ENCODE measurements at regions not wholly inside any gene's neighbourhood (a gene's known extent, or its start where the extent isn't known, plus 50 kb on each side); places are given as distances from the start of the nearest gene placed in this dataset.

- TF ChIP-seq, protein P1, sequence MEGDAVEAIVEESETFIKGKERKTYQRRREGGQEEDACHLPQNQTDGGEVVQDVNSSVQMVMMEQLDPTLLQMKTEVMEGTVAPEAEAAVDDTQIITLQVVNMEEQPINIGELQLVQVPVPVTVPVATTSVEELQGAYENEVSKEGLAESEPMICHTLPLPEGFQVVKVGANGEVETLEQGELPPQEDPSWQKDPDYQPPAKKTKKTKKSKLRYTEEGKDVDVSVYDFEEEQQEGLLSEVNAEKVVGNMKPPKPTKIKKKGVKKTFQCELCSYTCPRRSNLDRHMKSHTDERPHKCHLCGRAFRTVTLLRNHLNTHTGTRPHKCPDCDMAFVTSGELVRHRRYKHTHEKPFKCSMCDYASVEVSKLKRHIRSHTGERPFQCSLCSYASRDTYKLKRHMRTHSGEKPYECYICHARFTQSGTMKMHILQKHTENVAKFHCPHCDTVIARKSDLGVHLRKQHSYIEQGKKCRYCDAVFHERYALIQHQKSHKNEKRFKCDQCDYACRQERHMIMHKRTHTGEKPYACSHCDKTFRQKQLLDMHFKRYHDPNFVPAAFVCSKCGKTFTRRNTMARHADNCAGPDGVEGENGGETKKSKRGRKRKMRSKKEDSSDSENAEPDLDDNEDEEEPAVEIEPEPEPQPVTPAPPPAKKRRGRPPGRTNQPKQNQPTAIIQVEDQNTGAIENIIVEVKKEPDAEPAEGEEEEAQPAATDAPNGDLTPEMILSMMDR (IDR thresholded peaks at IDR 0.05) = no peak
- no peak for TF ChIP-seq POLR2A (IDR thresholded peaks at IDR 0.05)
Measured at GRCh38 chr5:111635151-111635902, 121.7 kb downstream of the NREP start.

Measured in right lobe of liver (tissue), 4 donors.